ENCODE measurements at regions not wholly inside any gene's neighbourhood (a gene's known extent, or its start where the extent isn't known, plus 50 kb on each side); places are given as distances from the start of the nearest gene placed in this dataset.

GRCh38 chr11:29336727-29337575, 679.9 kb downstream of the KCNA4 start:
- TF ChIP-seq CTCF (IDR thresholded peaks at IDR 0.05) = no peak
- no peak for TF ChIP-seq POLR2A (IDR thresholded peaks at IDR 0.05)

Data from breast epithelium (tissue), 3 donors.